ENCODE measurements at regions not wholly inside any gene's neighbourhood (a gene's known extent, or its start where the extent isn't known, plus 50 kb on each side); places are given as distances from the start of the nearest gene placed in this dataset.

GRCh38 chr4:111174331-111174730, 551.5 kb upstream of the PITX2 start:
- TF ChIP-seq SMC3 (conservative IDR thresholded peaks at IDR 0.05; ENCODE audit: poor library complexity) (no peak), RAD21 (conservative IDR thresholded peaks at IDR 0.05) (no peak), TAF1 (IDR thresholded peaks at IDR 0.05; ENCODE audit: low read depth) (no peak), EP300 (conservative IDR thresholded peaks at IDR 0.05; ENCODE audit: poor library complexity, severe bottlenecking) (no peak), POLR2AphosphoS5 (IDR thresholded peaks at IDR 0.05) (no peak), EZH2 (IDR thresholded peaks at IDR 0.05; ENCODE audit: borderline replicate concordance, insufficient read depth, low read length, poor library complexity, severe bottlenecking) (no peak), CTCF (IDR thresholded peaks at IDR 0.05; ENCODE audit: poor library complexity, severe bottlenecking) (no peak)
- H3K27me3 ChIP-seq (ENCODE audit: insufficient read depth, low read depth, low read length), result no peaks in the 10 kb centered on the region
- no peak overlapping the region for H3K4me2 ChIP-seq (ENCODE audit: low read length)
- no peak overlapping the region for H3K4me3 ChIP-seq (ENCODE audit: low read length)
- H3K9ac ChIP-seq (ENCODE audit: low read length), result no peak overlapping the region
- H3K9me3 ChIP-seq (ENCODE audit: low read length), result no peaks in the 10 kb centered on the region
- no peaks in the 10 kb centered on the region for H3K36me3 ChIP-seq (ENCODE audit: insufficient read depth, low read length)
- no peaks in the 10 kb centered on the region for H3K9me2 ChIP-seq (ENCODE audit: insufficient read depth, low read length)
- no peak overlapping the region for H3K27ac ChIP-seq (ENCODE audit: low read length)
- no peak overlapping the region for H2AFZ ChIP-seq (ENCODE audit: low read depth, low read length)
- H3K79me2 ChIP-seq (replicated peaks; ENCODE audit: insufficient read depth, low read length), result no peaks in the 10 kb centered on the region
- no peaks in the 10 kb centered on the region for H4K20me1 ChIP-seq (ENCODE audit: insufficient read depth)
- no peaks in the 10 kb centered on the region for H3F3A ChIP-seq (ENCODE audit: insufficient read depth, low read length, poor library complexity, severe bottlenecking)

- H3F3A ChIP-seq (ENCODE audit: insufficient read depth, low read length, poor library complexity, severe bottlenecking), result no peaks in the 10 kb centered on the region
- H3K79me2 ChIP-seq (replicated peaks; ENCODE audit: insufficient read depth, low read length), result no peaks in the 10 kb centered on the region
- H3K9ac ChIP-seq (ENCODE audit: low read length), result no peak overlapping the region
- no peak for TF ChIP-seq CTCF (IDR thresholded peaks at IDR 0.05; ENCODE audit: poor library complexity, severe bottlenecking)
- TF ChIP-seq EP300 (conservative IDR thresholded peaks at IDR 0.05; ENCODE audit: poor library complexity, severe bottlenecking), result no peak
- no peak for TF ChIP-seq MXI1 (conservative IDR thresholded peaks at IDR 0.05; ENCODE audit: poor library complexity, severe bottlenecking)
- TF ChIP-seq EZH2 (IDR thresholded peaks at IDR 0.05; ENCODE audit: borderline replicate concordance, insufficient read depth, low read length, poor library complexity, severe bottlenecking), result no peak
- TF ChIP-seq TAF1 (IDR thresholded peaks at IDR 0.05; ENCODE audit: low read depth), result no peak
- no peak for TF ChIP-seq SMC3 (conservative IDR thresholded peaks at IDR 0.05; ENCODE audit: poor library complexity)
- no peak for TF ChIP-seq RAD21 (conservative IDR thresholded peaks at IDR 0.05)
- no peak for TF ChIP-seq POLR2AphosphoS5 (IDR thresholded peaks at IDR 0.05)
- no peak for TF ChIP-seq REST (IDR thresholded peaks at IDR 0.05; ENCODE audit: borderline replicate concordance)
- no peaks in the 10 kb centered on the region for H3K36me3 ChIP-seq (ENCODE audit: insufficient read depth, low read length)
- no peaks in the 10 kb centered on the region for H3K9me3 ChIP-seq (ENCODE audit: low read length)
- no peaks in the 10 kb centered on the region for H3K9me2 ChIP-seq (ENCODE audit: insufficient read depth, low read length)
- no peak overlapping the region for H3K27ac ChIP-seq (ENCODE audit: low read length)
- no peak overlapping the region for H2AFZ ChIP-seq (ENCODE audit: low read depth, low read length)
- H3K4me3 ChIP-seq (ENCODE audit: low read length), result no peak overlapping the region
- no peak overlapping the region for H3K4me2 ChIP-seq (ENCODE audit: low read length)
- no peaks in the 10 kb centered on the region for H4K20me1 ChIP-seq (ENCODE audit: insufficient read depth)
- no peaks in the 10 kb centered on the region for H3K27me3 ChIP-seq (ENCODE audit: insufficient read depth, low read depth, low read length)
Observed at GRCh38 chr4:111178231-111178630, 555.4 kb upstream of the PITX2 start.
